SU-DHL-6 (cell line): ENCODE measurements at regions not wholly inside any gene's neighbourhood (a gene's known extent, or its start where the extent isn't known, plus 50 kb on each side); places are given as distances from the start of the nearest gene placed in this dataset.

Experiments
- CTCF ChIP-seq: fragments of 200-600 bp; sonication (generic); IDR thresholded peaks from one replicate; pipeline ENCODE4 v1.5.1; 2017; ENCODE audit warnings: antibody characterized with exemption, mild to moderate bottlenecking, low read length, moderate library complexity; ENCODE audit not compliant: insufficient read depth, poor library complexity, severe bottlenecking
- EZH2phosphoT487 ChIP-seq: fragments of 200-600 bp; sonication (generic), shearing (Covaris generic); conservative IDR thresholded peaks from 2 replicates; pipeline ENCODE4 v1.6.1; 2018; ENCODE audit warnings: mild to moderate bottlenecking, antibody characterized with exemption, low read length, moderate library complexity, mixed read lengths

GRCh38 chr7:109639561-109639960, 1069.9 kb downstream of the DNAJB9 start:
- TF ChIP-seq CTCF (no peak), EZH2phosphoT487 (no peak)
